ENCODE measurements at regions not wholly inside any gene's neighbourhood (a gene's known extent, or its start where the extent isn't known, plus 50 kb on each side); places are given as distances from the start of the nearest gene placed in this dataset.

- intact Hi-C loops (cut with DNase I; ENCODE audit: low total_unique reads), result no loop called here
- no peak overlapping the region for H3K4me3 ChIP-seq
- H3K4me1 ChIP-seq, result no peaks in the 10 kb centered on the region
- H3K36me3 ChIP-seq, result no peaks in the 10 kb centered on the region
- H3K27ac ChIP-seq, result no peak overlapping the region
- DNase-seq, result no peak
- H3K27me3 ChIP-seq, result no peaks in the 10 kb centered on the region
- TF ChIP-seq, protein P1, sequence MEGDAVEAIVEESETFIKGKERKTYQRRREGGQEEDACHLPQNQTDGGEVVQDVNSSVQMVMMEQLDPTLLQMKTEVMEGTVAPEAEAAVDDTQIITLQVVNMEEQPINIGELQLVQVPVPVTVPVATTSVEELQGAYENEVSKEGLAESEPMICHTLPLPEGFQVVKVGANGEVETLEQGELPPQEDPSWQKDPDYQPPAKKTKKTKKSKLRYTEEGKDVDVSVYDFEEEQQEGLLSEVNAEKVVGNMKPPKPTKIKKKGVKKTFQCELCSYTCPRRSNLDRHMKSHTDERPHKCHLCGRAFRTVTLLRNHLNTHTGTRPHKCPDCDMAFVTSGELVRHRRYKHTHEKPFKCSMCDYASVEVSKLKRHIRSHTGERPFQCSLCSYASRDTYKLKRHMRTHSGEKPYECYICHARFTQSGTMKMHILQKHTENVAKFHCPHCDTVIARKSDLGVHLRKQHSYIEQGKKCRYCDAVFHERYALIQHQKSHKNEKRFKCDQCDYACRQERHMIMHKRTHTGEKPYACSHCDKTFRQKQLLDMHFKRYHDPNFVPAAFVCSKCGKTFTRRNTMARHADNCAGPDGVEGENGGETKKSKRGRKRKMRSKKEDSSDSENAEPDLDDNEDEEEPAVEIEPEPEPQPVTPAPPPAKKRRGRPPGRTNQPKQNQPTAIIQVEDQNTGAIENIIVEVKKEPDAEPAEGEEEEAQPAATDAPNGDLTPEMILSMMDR (IDR thresholded peaks at IDR 0.05), result no peak
- TF ChIP-seq POLR2A (IDR thresholded peaks at IDR 0.05), result no peak
- H3K9me3 ChIP-seq, result no peaks in the 10 kb centered on the region
Observed at GRCh38 chr2:145198555-145198954, 678.6 kb upstream of the ZEB2 start.

DNA sequence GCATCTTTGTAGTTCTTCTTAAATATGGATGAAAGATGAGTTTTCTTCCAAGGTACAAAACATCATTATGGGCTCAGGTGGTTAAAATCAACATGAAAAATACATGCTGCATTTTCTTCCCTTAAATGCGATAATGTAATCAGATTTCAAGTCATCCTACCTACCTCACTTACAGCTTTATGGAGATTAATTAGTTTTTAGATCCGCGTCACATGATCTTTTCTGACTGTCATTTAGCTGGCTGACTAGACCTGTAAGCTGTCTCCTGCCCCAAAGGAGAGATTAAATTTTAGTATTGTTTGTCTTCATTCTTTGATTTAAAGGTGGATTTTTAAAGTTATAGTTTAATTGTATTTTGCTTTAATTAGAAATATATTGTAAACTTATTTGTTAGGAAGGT, 678.0 kb upstream of the ZEB2 start:
- TF ChIP-seq, protein P1 (IDR thresholded peaks at IDR 0.05), result no peak
- no peak for TF ChIP-seq POLR2A (IDR thresholded peaks at IDR 0.05)
- Histone ChIP-seq H3K27ac (no peak overlapping the region), H3K9me3 (no peaks in the 10 kb centered on the region), H3K4me3 (no peak overlapping the region), H3K4me1 (no peaks in the 10 kb centered on the region), H3K27me3 (no peaks in the 10 kb centered on the region), H3K36me3 (no peaks in the 10 kb centered on the region)
- intact Hi-C loops (cut with DNase I; ENCODE audit: low total_unique reads), result no loop called here
- no peak for DNase-seq

DNA sequence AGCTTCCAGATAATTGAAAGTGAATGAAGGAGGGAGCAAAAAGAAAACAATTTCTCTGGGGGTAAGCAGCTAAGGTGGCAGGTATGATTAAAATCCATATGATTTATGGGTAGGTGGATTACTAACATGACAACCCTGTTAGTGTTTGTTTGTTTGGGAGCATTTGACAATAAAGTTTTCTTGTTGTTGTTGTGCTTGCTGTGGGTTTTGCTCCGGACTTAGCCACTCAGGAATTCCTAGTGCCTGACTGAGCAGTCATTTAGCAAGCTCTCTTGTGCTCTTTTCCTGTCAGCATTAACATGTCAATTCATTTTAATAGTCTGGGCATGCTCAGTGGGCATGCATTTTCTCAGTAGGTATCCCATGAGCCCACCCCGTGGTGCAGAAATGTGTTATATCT, 674.8 kb upstream of the ZEB2 start:
- TF ChIP-seq, protein P1 (IDR thresholded peaks at IDR 0.05), result no peak
- TF ChIP-seq POLR2A (IDR thresholded peaks at IDR 0.05), result no peak
- Histone ChIP-seq H3K9me3 (no peaks in the 10 kb centered on the region), H3K4me3 (no peak overlapping the region), H3K27ac (no peak overlapping the region), H3K36me3 (no peaks in the 10 kb centered on the region), H3K4me1 (no peaks in the 10 kb centered on the region), H3K27me3 (no peaks in the 10 kb centered on the region)
- no peak for DNase-seq
- intact Hi-C loops (cut with DNase I; ENCODE audit: low total_unique reads), result no loop called here

DNA sequence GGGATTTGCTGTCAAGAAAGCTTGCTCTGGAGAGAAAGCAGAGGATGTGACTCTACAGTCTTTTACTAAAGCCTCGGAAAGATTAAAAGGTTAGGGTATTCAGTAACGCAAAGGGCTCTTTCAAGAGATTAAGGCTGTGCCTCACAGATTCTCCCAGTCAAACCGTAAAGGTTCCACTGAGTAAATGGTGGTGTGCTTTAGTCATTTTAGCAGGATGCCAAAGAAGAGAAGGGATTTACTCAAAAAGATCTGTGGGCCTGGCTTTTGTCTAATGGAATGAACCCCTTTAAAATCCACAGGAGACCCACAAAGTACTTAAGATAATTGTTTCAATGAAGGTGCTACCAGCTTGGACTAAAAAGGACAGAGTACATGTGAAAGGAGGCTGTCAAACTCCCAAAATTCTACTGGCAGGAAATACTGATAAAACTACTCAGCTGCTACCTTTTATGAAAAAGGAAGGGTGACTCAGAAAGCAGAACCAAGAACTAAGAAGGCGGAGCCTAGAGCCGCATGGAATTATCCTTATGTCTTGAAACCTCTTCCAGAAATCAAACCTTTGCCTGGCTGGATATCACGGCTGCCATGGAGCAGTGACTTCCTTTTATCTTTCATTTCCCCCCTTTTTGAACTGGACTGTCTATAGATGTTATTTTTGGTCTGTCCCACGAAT, 670.2 kb upstream of the ZEB2 start:
- Histone ChIP-seq H3K4me3 (no peak overlapping the region), H3K27ac (no peak overlapping the region), H3K36me3 (no peaks in the 10 kb centered on the region), H3K4me1 (no peaks in the 10 kb centered on the region), H3K9me3 (no peaks in the 10 kb centered on the region), H3K27me3 (no peaks in the 10 kb centered on the region)
- DNase-seq, result no peak
- TF ChIP-seq, protein P1 (IDR thresholded peaks at IDR 0.05), result no peak
- TF ChIP-seq POLR2A (IDR thresholded peaks at IDR 0.05), result no peak
- intact Hi-C loops (cut with DNase I; ENCODE audit: low total_unique reads), result no loop called here

DNA sequence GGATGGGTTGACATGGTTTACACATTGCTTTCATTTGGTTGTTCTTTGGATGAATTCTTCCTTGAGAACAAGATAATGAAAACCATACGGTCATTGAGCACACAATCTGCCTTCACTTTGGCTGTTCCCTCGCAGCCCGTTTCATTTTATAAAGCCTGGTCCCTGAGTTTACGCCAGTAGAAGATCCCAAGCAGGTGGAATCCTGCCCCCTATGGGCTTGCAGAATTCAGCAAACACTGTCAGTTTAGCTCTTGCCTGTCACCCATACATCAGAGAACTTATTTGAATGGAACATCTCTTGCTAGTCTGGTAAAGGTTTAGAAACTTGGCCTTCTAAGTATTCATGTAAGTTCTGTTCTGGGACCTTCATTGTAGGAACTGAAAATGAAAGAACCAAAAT, 666.4 kb upstream of the ZEB2 start:
- intact Hi-C loops (cut with DNase I; ENCODE audit: low total_unique reads), result no loop called here
- H3K27ac ChIP-seq, result peak overlapping the region; percentile 41 to 56
- H3K9me3 ChIP-seq, result no peaks in the 10 kb centered on the region
- DNase-seq, result peak; percentile 51 to 55
- TF ChIP-seq, protein P1 (IDR thresholded peaks at IDR 0.05), result peak in 3 of 4 experiments; percentile 10 to 29 (median 21)
- no peak for TF ChIP-seq POLR2A (IDR thresholded peaks at IDR 0.05)
- H3K36me3 ChIP-seq, result no peaks in the 10 kb centered on the region
- no peaks in the 10 kb centered on the region for H3K27me3 ChIP-seq
- H3K4me3 ChIP-seq, result no peak overlapping the region
- no peaks in the 10 kb centered on the region for H3K4me1 ChIP-seq

Data from uterus (tissue), 3 donors.